GM19452 (cell line): ENCODE measurements at regions not wholly inside any gene's neighbourhood (a gene's known extent, or its start where the extent isn't known, plus 50 kb on each side); places are given as distances from the start of the nearest gene placed in this dataset.

ENCODE experiments used
- ATAC-seq: cut with Tn5 transposase; IDR thresholded peaks from one replicate; pipeline ENCODE4 v1.9.1; 2021; ENCODE audit not compliant: unreplicated experiment

- peak; percentile 54 for ATAC-seq
Observed at GRCh38 chr4:144902614-144903013, 195.4 kb downstream of the ANAPC10 start.

- ATAC-seq, result no peak
Observed at GRCh38 chr4:144903953-144904711, 193.9 kb downstream of the ANAPC10 start.

- ATAC-seq, result no peak
Observed at GRCh38 chr4:144905286-144905685, 192.7 kb downstream of the ANAPC10 start.

GRCh38 chr4:144906181-144906925, 191.6 kb downstream of the ANAPC10 start:
- no peak for ATAC-seq

- no peak for ATAC-seq
Observed at GRCh38 chr4:144910723-144911122, 187.3 kb downstream of the ANAPC10 start.
